H9 (cell line): ENCODE measurements at regions not wholly inside any gene's neighbourhood (a gene's known extent, or its start where the extent isn't known, plus 50 kb on each side); places are given as distances from the start of the nearest gene placed in this dataset.

Experiments
- DNase-seq: peaks from one replicate; pipeline ENCODE4 v3.0.0-alpha.2; 2017
- H2AFZ ChIP-seq: one replicate; pipeline ENCODE4 v1.6.1; 2013; ENCODE audit warnings: mild to moderate bottlenecking, low read length, control low read depth, moderate library complexity
- H2AK5ac ChIP-seq: 2 replicates; pipeline ENCODE4 v1.6.1; 2013; ENCODE audit warnings: low read length, control low read depth, mixed read lengths; ENCODE audit not compliant: insufficient read length
- H2BK120ac ChIP-seq: one replicate; pipeline ENCODE4 v1.6.1; 2013; ENCODE audit warnings: low read depth, mild to moderate bottlenecking, low read length, control low read depth, inconsistent platforms; ENCODE audit not compliant: poor library complexity, severe bottlenecking
- H2BK12ac ChIP-seq: 2 replicates; pipeline ENCODE4 v1.6.1; 2013; ENCODE audit warnings: low read length, control low read depth, mixed read lengths, low read depth; ENCODE audit not compliant: insufficient read length
- H2BK15ac ChIP-seq: 2 replicates; pipeline ENCODE4 v1.6.1; 2013; ENCODE audit warnings: low read depth, low read length, control low read depth
- H2BK20ac ChIP-seq: one replicate; pipeline ENCODE4 v1.6.1; 2013; ENCODE audit warnings: low read depth, mild to moderate bottlenecking, low read length, control low read depth, inconsistent platforms; ENCODE audit not compliant: poor library complexity, severe bottlenecking
- H2BK5ac ChIP-seq: 2 replicates; pipeline ENCODE4 v1.6.1; 2013; ENCODE audit warnings: low read length, control low read depth, mixed read lengths; ENCODE audit not compliant: insufficient read length
- H3K14ac ChIP-seq: 2 replicates; pipeline ENCODE4 v1.6.1; 2013; ENCODE audit warnings: low read length, control low read depth; ENCODE audit not compliant: insufficient read depth
- H3K18ac ChIP-seq: 2 replicates; pipeline ENCODE4 v1.6.1; 2013; ENCODE audit warnings: low read depth, mild to moderate bottlenecking, mixed read lengths, low read length, control low read depth; ENCODE audit not compliant: insufficient read length
- H3K23ac ChIP-seq: 2 replicates; pipeline ENCODE4 v1.6.1; 2013; ENCODE audit warnings: low read length, control low read depth, mixed read lengths, low read depth; ENCODE audit not compliant: insufficient read length
- H3K23me2 ChIP-seq: 2 replicates; pipeline ENCODE4 v1.6.1; 2013; ENCODE audit warnings: low read depth, mild to moderate bottlenecking, mixed read lengths, low read length, control low read depth; ENCODE audit not compliant: insufficient read length, poor library complexity, severe bottlenecking
- H3K27ac ChIP-seq: 2 replicates; pipeline ENCODE4 v1.5.1; 2013; ENCODE audit warnings: low read length, control low read depth, mixed read lengths, low read depth; ENCODE audit not compliant: insufficient read length
- H3K27me3 ChIP-seq: 2 replicates; pipeline ENCODE4 v1.6.1; 2013; ENCODE audit warnings: low read length, control low read depth, inconsistent platforms; ENCODE audit not compliant: insufficient read depth
- H3K4ac ChIP-seq: 2 replicates; pipeline ENCODE4 v1.6.1; 2013; ENCODE audit warnings: low read depth, mild to moderate bottlenecking, control low read depth, inconsistent platforms, low read length, moderate library complexity
- H3K4me1 ChIP-seq: 2 replicates; pipeline ENCODE4 v1.6.1; 2013; ENCODE audit warnings: low read length, control low read depth, inconsistent platforms; ENCODE audit not compliant: insufficient read depth
- H3K4me2 ChIP-seq: 2 replicates; pipeline ENCODE4 v1.6.1; 2013; ENCODE audit warnings: low read length, control low read depth, mixed read lengths; ENCODE audit not compliant: insufficient read length, insufficient read depth
- H3K56ac ChIP-seq: 2 replicates; pipeline ENCODE4 v1.6.1; 2013; ENCODE audit warnings: low read depth, mild to moderate bottlenecking, mixed read lengths, low read length, control low read depth; ENCODE audit not compliant: insufficient read length
- H3K79me1 ChIP-seq: 2 replicates; pipeline ENCODE4 v1.6.1; 2013; ENCODE audit warnings: low read depth, mild to moderate bottlenecking, moderate library complexity, low read length, control low read depth, inconsistent platforms; ENCODE audit not compliant: insufficient read depth, poor library complexity, severe bottlenecking
- H3K79me2 ChIP-seq: 2 replicates; pipeline ENCODE4 v1.6.1; 2013; ENCODE audit warnings: low read length, control low read depth, inconsistent platforms; ENCODE audit not compliant: insufficient read depth
- H3K9ac ChIP-seq: 2 replicates; pipeline ENCODE4 v1.6.1; 2013; ENCODE audit warnings: low read length, control low read depth, mixed read lengths; ENCODE audit not compliant: insufficient read length; ENCODE audit errors: extremely low read depth
- H3K9me3 ChIP-seq: one replicate; pipeline ENCODE4 v1.6.1; 2013; ENCODE audit warnings: low read depth, low read length, inconsistent platforms; ENCODE audit not compliant: control insufficient read depth
- H3T11ph ChIP-seq: one replicate; pipeline ENCODE4 v1.6.1; 2013; ENCODE audit warnings: mild to moderate bottlenecking, low read length, control low read depth, inconsistent platforms
- H4K20me1 ChIP-seq: one replicate; pipeline ENCODE4 v1.6.1; 2013; ENCODE audit not compliant: control insufficient read depth, insufficient read length, insufficient read depth
- H4K5ac ChIP-seq: 2 replicates; pipeline ENCODE4 v1.6.1; 2013; ENCODE audit warnings: low read depth, mild to moderate bottlenecking, mixed read lengths, low read length, control low read depth; ENCODE audit not compliant: insufficient read length
- H4K8ac ChIP-seq: replicated peaks from 2 replicates; pipeline ENCODE4 v1.6.1; 2013; ENCODE audit warnings: low read length, control low read depth, mixed read lengths, low read depth; ENCODE audit not compliant: insufficient read length
- H4K91ac ChIP-seq: 2 replicates; pipeline ENCODE4 v1.6.1; 2013; ENCODE audit warnings: low read depth, mild to moderate bottlenecking, moderate library complexity, mixed read lengths, low read length, control low read depth; ENCODE audit not compliant: insufficient read length
- H3K27ac Mint-ChIP-seq, 3 experiments: 2 replicates in 2 of 3; 3 replicates in 1 of 3; pipeline ENCODE4 v1.8.0; 2020 to 2021; ENCODE audit warnings: mixed read lengths in 3 of 3, mild to moderate bottlenecking in 1 of 3, moderate library complexity in 1 of 3
- H3K27me3 Mint-ChIP-seq: 2 replicates; pipeline ENCODE4 v1.8.0; 2021; ENCODE audit warnings: low read depth, mild to moderate bottlenecking, moderate library complexity, mixed read lengths
- H3K36me3 Mint-ChIP-seq, 3 experiments: 2 replicates in 2 of 3; 3 replicates in 1 of 3; pipeline ENCODE4 v1.8.0; 2020 to 2021; ENCODE audit warnings: low read depth in 3 of 3, mixed read lengths in 3 of 3; ENCODE audit not compliant: insufficient read depth in 1 of 3
- H3K4me1 Mint-ChIP-seq, 2 experiments: 2 replicates each; pipeline ENCODE4 v1.8.0; 2020; ENCODE audit warnings: mixed read lengths in 2 of 2
- H3K4me3 Mint-ChIP-seq, 2 experiments: 2 replicates in 1 of 2; 3 replicates in 1 of 2; pipeline ENCODE4 v1.8.0; 2020 to 2021; ENCODE audit warnings: mild to moderate bottlenecking in 2 of 2, mixed read lengths in 2 of 2, moderate library complexity in 1 of 2
- H3K9me3 Mint-ChIP-seq, 2 experiments: 2 replicates in 1 of 2; 3 replicates in 1 of 2; pipeline ENCODE4 v1.8.0; 2020; ENCODE audit warnings: mild to moderate bottlenecking in 2 of 2, mixed read lengths in 2 of 2, moderate library complexity in 1 of 2
- CTCF ChIP-seq: fragments of 200-600 bp; sonication (generic); conservative IDR thresholded peaks from 3 replicates; pipeline ENCODE4 v1.8.0; 2021; ENCODE audit warnings: antibody characterized with exemption, mild to moderate bottlenecking
- WGBS: extraction: QIAGEN DNeasy Blood & Tissue Kit; methylation state at CpG from one replicate; pipeline ENCODE4 v1.1.7; 2013; ENCODE audit warnings: missing lambda C conversion rate, low lambda C conversion rate, mixed read lengths; ENCODE audit not compliant: insufficient read length; ENCODE audit errors: extremely low coverage; 5-methylcytosine and 5-hydroxymethylcytosine counted together

GRCh38 chr22:49455595-49455994 is 372.1 kb downstream of the BRD1 start:
- TF ChIP-seq CTCF: no peak
- H3K4me3 Mint-ChIP-seq: no peak overlapping the region
- no peak overlapping the region for H3K56ac ChIP-seq
- no peaks in the 10 kb centered on the region for H3K9me3 Mint-ChIP-seq
- no peaks in the 10 kb centered on the region for H3K23me2 ChIP-seq
- H4K20me1 ChIP-seq: no peaks in the 10 kb centered on the region
- H3K27ac ChIP-seq: no peak overlapping the region
- H4K5ac ChIP-seq: no peak overlapping the region
- H2BK12ac ChIP-seq: no peak overlapping the region
- no peak overlapping the region for H2AK5ac ChIP-seq
- no peak overlapping the region for H4K91ac ChIP-seq
- peaks cover 2% of the 10 kb centered on the region; the same call in 1 of the 2 replicates for H3K27me3 ChIP-seq
- no peak overlapping the region for H3K23ac ChIP-seq
- peaks cover 21% of the 10 kb centered on the region for H3K27me3 Mint-ChIP-seq
- H3K4me1 Mint-ChIP-seq: peaks cover 24 to 29% of the 10 kb centered on the region in 2 experiments
- H2BK120ac ChIP-seq: no peak overlapping the region
- no peak overlapping the region for H2AFZ ChIP-seq
- no peak overlapping the region for H3K4me2 ChIP-seq
- H3K9me3 ChIP-seq: no peaks in the 10 kb centered on the region
- no peaks in the 10 kb centered on the region for H3K79me1 ChIP-seq
- peaks cover 4% of the 10 kb centered on the region; the same call in 1 of the 2 replicates for H3K4me1 ChIP-seq
- H3K14ac ChIP-seq: no peak overlapping the region
- no peaks in the 10 kb centered on the region; a peak in 1 of 7 replicates for H3K36me3 Mint-ChIP-seq
- no peak overlapping the region for H2BK20ac ChIP-seq
- no peak overlapping the region for H3T11ph ChIP-seq
- no peak for DNase-seq
- no peaks in the 10 kb centered on the region for H3K79me2 ChIP-seq
- H2BK15ac ChIP-seq: no peak overlapping the region
- no peak overlapping the region for H4K8ac ChIP-seq
- H3K27ac Mint-ChIP-seq: no peak overlapping the region
- H3K4ac ChIP-seq: no peak overlapping the region
- WGBS: no CpG with 5 or more reads among the region's 11 CpGs
- no peak overlapping the region for H3K9ac ChIP-seq
- H3K18ac ChIP-seq: no peak overlapping the region
- H2BK5ac ChIP-seq: no peak overlapping the region
